ENCODE measurements at regions not wholly inside any gene's neighbourhood (a gene's known extent, or its start where the extent isn't known, plus 50 kb on each side); places are given as distances from the start of the nearest gene placed in this dataset.

DNA sequence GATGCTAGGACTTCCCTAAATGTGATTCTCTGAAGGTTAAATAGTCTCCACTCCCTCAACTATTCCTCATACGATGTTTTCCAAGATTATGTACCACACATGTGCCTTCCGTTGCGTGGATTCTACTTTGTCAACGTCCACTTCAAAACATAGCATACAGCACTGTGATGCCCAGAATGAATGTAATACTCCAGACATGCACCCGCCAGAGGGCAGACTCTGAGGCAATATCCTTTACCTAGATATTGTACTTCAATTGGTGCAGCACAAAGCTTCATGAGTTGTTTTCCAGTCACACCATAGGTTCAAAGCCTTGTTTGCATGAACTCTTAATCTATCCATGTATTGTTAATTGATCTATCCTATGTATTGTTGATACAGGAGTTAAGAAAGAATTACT, 201.0 kb upstream of the NABP1 start:
- DNase-seq = no peak
- no peaks in the 10 kb centered on the region for H3K4me1 Mint-ChIP-seq
- H3K9me3 Mint-ChIP-seq = peaks cover 18% of the 10 kb centered on the region
- no peak overlapping the region for H3K4me3 Mint-ChIP-seq
- TF ChIP-seq, protein P1, sequence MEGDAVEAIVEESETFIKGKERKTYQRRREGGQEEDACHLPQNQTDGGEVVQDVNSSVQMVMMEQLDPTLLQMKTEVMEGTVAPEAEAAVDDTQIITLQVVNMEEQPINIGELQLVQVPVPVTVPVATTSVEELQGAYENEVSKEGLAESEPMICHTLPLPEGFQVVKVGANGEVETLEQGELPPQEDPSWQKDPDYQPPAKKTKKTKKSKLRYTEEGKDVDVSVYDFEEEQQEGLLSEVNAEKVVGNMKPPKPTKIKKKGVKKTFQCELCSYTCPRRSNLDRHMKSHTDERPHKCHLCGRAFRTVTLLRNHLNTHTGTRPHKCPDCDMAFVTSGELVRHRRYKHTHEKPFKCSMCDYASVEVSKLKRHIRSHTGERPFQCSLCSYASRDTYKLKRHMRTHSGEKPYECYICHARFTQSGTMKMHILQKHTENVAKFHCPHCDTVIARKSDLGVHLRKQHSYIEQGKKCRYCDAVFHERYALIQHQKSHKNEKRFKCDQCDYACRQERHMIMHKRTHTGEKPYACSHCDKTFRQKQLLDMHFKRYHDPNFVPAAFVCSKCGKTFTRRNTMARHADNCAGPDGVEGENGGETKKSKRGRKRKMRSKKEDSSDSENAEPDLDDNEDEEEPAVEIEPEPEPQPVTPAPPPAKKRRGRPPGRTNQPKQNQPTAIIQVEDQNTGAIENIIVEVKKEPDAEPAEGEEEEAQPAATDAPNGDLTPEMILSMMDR (IDR thresholded peaks at IDR 0.05) = no peak
- no peaks in the 10 kb centered on the region for H3K27me3 Mint-ChIP-seq (ENCODE audit: low read depth, poor library complexity)
- peaks cover 4% of the 10 kb centered on the region for H3K36me3 Mint-ChIP-seq (ENCODE audit: low read depth)
- no peak overlapping the region for H3K27ac Mint-ChIP-seq

DNA sequence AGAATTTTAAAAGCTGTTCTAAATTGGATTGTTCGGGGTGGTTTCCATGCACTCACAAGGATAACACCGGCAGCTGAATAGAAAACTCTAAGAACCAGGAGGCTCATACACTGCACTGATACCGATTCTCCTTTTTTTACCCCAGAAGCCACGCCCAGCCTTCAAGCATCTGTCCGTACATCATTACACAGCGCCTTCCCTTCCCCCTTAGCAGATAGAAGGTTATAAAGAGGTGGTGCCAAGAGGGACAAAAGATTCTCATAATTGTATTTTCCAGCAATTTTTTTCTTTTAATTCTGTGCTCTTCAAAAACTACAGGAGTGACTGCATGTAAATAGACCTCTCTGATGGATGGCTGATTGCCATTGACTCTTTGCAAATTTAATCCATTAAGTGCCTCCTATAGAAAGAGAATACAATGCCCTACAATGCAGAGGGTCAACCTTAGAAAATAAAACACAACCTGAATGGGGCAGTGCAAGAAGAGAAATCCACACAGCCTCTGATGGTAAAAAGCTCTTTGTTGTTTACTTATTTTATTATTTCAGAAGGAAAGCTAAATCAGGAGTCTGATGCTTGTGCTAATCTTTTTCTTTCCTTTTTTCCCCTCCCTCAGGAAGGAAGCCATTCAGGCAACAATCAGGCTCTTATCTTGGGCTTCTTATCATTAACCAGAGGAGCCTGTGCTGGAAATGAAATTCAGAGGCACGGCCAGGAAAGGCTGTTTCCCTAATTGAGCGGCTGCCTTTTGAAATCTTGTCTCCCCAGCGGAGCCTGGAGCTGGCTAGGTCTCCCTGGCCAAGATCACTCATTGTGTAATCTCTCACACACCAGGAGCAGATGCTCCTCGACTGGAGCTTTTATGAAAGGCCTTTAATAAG, 198.9 kb upstream of the NABP1 start:
- no peaks in the 10 kb centered on the region for H3K27me3 Mint-ChIP-seq (ENCODE audit: low read depth, poor library complexity)
- TF ChIP-seq, protein P1 (IDR thresholded peaks at IDR 0.05) = no peak
- H3K4me3 Mint-ChIP-seq = no peak overlapping the region
- peaks cover 38% of the 10 kb centered on the region for H3K9me3 Mint-ChIP-seq
- H3K27ac Mint-ChIP-seq = no peak overlapping the region
- no peak for DNase-seq
- H3K4me1 Mint-ChIP-seq = no peaks in the 10 kb centered on the region
- H3K36me3 Mint-ChIP-seq (ENCODE audit: low read depth) = peaks cover 12% of the 10 kb centered on the region

DNA sequence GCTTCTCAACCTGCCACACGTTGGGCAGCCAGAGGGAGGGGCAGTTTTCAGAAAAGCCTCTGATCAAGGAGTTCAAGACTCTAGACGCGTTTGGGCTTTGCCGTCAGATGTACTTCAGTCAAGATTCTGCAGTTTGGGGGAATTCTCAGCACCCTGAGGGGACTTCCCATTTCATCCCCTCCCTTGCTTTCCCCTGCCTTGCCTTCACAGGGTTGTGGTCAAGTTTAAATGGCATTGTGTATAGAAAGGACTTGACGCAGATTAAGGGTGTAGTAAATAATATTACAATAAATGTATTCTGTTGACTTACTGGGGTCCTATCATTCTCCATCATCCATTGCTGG, 198.3 kb upstream of the NABP1 start:
- Mint-ChIP-seq H3K36me3 (ENCODE audit: low read depth) (peaks cover 12% of the 10 kb centered on the region), H3K9me3 (peaks cover 38% of the 10 kb centered on the region), H3K4me3 (no peak overlapping the region), H3K27me3 (ENCODE audit: low read depth, poor library complexity) (no peaks in the 10 kb centered on the region), H3K27ac (no peak overlapping the region), H3K4me1 (no peaks in the 10 kb centered on the region)
- TF ChIP-seq, protein P1 (IDR thresholded peaks at IDR 0.05) = no peak
- DNase-seq = no peak

DNA sequence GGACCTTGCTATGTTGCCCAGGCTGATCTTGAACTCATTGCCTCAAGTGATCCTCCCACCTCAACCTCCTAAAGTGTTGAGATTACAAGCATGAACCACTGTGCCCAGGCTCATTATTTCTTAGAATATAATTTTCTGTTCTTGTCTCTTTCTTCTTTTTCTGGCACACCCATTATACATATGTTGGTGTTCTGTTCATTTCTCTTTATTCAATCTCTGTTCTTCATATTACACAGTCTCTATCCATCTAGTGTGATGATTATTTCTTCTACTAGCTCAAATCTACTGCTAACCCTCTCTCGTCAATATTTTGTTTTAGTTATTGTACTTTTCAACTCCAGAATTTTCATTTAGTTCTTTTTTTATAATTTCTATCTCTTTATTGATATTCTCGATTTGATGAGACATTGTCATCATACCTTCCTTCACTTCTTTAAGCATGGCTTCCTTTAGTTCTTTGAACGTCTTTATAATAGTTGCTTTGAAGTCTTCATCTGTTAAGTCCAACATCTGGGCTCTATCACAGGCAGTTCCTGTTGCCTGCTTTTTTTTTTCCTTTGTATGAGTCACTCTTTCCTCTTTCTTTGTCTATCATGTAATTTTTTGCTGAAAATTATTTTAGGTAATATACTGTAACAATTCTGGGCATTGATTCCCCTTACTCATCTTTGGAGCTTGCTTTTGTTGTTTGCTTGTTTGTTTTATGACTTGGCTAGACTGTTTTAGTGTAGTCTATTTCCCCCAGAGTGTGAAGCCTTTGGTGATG, 196.4 kb upstream of the NABP1 start:
- no peak for DNase-seq
- Mint-ChIP-seq H3K4me3 (no peak overlapping the region), H3K4me1 (no peaks in the 10 kb centered on the region), H3K36me3 (ENCODE audit: low read depth) (peaks cover 12% of the 10 kb centered on the region), H3K9me3 (peaks cover 38% of the 10 kb centered on the region), H3K27me3 (ENCODE audit: low read depth, poor library complexity) (no peaks in the 10 kb centered on the region), H3K27ac (no peak overlapping the region)
- TF ChIP-seq, protein P1 (IDR thresholded peaks at IDR 0.05) = no peak

DNA sequence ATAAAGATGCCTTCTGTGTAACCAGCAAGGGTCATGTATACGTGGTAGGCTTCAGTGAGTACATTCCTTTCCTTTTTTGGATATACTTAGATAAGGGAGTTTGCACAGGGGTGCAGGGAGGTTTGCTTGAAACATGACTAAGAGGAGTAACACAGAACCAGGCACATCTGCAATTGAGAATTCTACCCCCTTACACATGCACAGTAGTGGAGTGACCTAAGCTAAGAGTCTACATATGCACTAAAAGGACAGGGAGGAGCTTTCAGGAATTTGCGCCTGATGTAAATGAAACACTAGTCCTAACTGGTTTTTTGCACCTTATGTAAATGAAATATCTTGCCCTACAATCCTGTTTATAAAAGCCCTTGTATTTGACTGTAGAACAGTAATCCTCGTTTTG, 194.8 kb upstream of the NABP1 start:
- peaks cover 12% of the 10 kb centered on the region for H3K36me3 Mint-ChIP-seq (ENCODE audit: low read depth)
- no peaks in the 10 kb centered on the region for H3K4me1 Mint-ChIP-seq
- no peaks in the 10 kb centered on the region for H3K27me3 Mint-ChIP-seq (ENCODE audit: low read depth, poor library complexity)
- H3K9me3 Mint-ChIP-seq = peaks cover 38% of the 10 kb centered on the region
- no peak overlapping the region for H3K27ac Mint-ChIP-seq
- TF ChIP-seq, protein P1 (IDR thresholded peaks at IDR 0.05) = no peak
- H3K4me3 Mint-ChIP-seq = no peak overlapping the region
- DNase-seq = no peak

All from nephron progenitor cell (in vitro differentiated cells).